GM19351 (cell line): ENCODE measurements at regions not wholly inside any gene's neighbourhood (a gene's known extent, or its start where the extent isn't known, plus 50 kb on each side); places are given as distances from the start of the nearest gene placed in this dataset.
"Not testable (repeated sequence)": the region's sequence is repeated elsewhere in the genome, so short reads cannot be mapped to it uniquely, and the experiment has no call there.

Experiments used
- ATAC-seq: cut with Tn5 transposase; IDR thresholded peaks from one replicate; pipeline ENCODE4 v1.9.1; 2021; ENCODE audit warnings: mild to moderate bottlenecking, moderate library complexity; ENCODE audit not compliant: unreplicated experiment

GRCh38 chr12:107144441-107144840 lies 51.1 kb upstream of the CRY1 start:
- no peak for ATAC-seq

- ATAC-seq, result no peak
Measured at GRCh38 chr12:107144990-107145389, 51.6 kb upstream of the CRY1 start.

GRCh38 chr12:107145397-107145796 lies 52.0 kb upstream of the CRY1 start:
- no peak for ATAC-seq

- ATAC-seq, result no peak
Measured at GRCh38 chr12:107148107-107148506, 54.8 kb upstream of the CRY1 start.

GRCh38 chr12:107152315-107152714 lies 59.0 kb upstream of the CRY1 start:
- ATAC-seq, result no peak

GRCh38 chr12:107159384-107159900 lies 66.1 kb upstream of the CRY1 start:
- no peak for ATAC-seq

- ATAC-seq, result no peak
Measured at GRCh38 chr12:107163413-107163812, 70.1 kb upstream of the CRY1 start.

GRCh38 chr12:107164392-107164791 lies 71.0 kb upstream of the CRY1 start:
- no peak for ATAC-seq

- no peak for ATAC-seq
Measured at GRCh38 chr12:107165581-107165980, 72.2 kb upstream of the CRY1 start.

GRCh38 chr12:107167756-107168155 lies 74.4 kb upstream of the CRY1 start:
- ATAC-seq, result no peak

- ATAC-seq, result no peak
Measured at GRCh38 chr12:107169200-107169599, 75.9 kb upstream of the CRY1 start.

- ATAC-seq, result no peak
Measured at GRCh38 chr12:107178776-107179175, 85.4 kb upstream of the CRY1 start.

GRCh38 chr12:107179871-107180270 lies 86.5 kb upstream of the CRY1 start:
- no peak for ATAC-seq

GRCh38 chr12:107180272-107180671 lies 86.9 kb upstream of the CRY1 start:
- ATAC-seq, result no peak

GRCh38 chr12:107184359-107184930 lies 91.1 kb upstream of the CRY1 start:
- ATAC-seq, result no peak

- ATAC-seq, result no peak
Measured at GRCh38 chr12:107196681-107197080, 103.3 kb upstream of the CRY1 start.

- no peak for ATAC-seq
Measured at GRCh38 chr12:107200394-107200793, 107.0 kb upstream of the CRY1 start.

- no peak for ATAC-seq
Measured at GRCh38 chr12:107207931-107208525, 114.7 kb upstream of the CRY1 start.

GRCh38 chr12:107209700-107210099 lies 116.4 kb upstream of the CRY1 start:
- ATAC-seq, result not testable (repeated sequence)

GRCh38 chr12:107214373-107214773 lies 121.0 kb upstream of the CRY1 start:
- ATAC-seq, result not testable (repeated sequence)

GRCh38 chr12:107216411-107216810 lies 123.1 kb upstream of the CRY1 start:
- not testable (repeated sequence) for ATAC-seq

- ATAC-seq, result no peak
Measured at GRCh38 chr12:107219301-107219700, 126.0 kb upstream of the CRY1 start.

- ATAC-seq, result no peak
Measured at GRCh38 chr12:107221913-107222312, 128.6 kb upstream of the CRY1 start.
